ENCODE measurements at regions not wholly inside any gene's neighbourhood (a gene's known extent, or its start where the extent isn't known, plus 50 kb on each side); places are given as distances from the start of the nearest gene placed in this dataset.

DNA sequence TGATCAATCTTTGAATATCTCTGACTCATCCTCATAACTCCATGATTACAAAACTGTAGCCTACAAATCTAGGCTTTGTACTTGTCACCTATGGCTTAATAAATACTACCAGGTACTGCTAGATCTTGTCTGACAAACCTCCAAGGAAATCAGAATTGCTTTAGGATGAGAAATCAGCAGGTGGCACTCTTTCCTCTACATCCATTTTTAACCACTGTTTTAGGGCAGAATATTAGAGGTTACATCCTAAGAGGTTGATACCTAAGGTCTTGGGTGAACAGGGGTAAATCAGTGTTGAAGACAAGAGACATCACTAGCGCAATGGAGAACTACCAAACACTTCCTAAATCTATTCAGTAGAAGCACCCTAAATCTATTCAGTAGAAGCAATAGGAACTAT lies 63.1 kb upstream of the SOX5 start:
- FAIRE-seq: no peak
- TF ChIP-seq POLR2AphosphoS5 (IDR thresholded peaks at IDR 0.05; ENCODE audit: low read depth, low read length) (no peak), TAF1 (IDR thresholded peaks at IDR 0.05; ENCODE audit: borderline replicate concordance, low read depth, low read length) (no peak), POLR2A (IDR thresholded peaks at IDR 0.05; ENCODE audit: low read depth, low read length) (no peak)
- DNase-seq (ENCODE audit: insufficient read length): no peak

DNA sequence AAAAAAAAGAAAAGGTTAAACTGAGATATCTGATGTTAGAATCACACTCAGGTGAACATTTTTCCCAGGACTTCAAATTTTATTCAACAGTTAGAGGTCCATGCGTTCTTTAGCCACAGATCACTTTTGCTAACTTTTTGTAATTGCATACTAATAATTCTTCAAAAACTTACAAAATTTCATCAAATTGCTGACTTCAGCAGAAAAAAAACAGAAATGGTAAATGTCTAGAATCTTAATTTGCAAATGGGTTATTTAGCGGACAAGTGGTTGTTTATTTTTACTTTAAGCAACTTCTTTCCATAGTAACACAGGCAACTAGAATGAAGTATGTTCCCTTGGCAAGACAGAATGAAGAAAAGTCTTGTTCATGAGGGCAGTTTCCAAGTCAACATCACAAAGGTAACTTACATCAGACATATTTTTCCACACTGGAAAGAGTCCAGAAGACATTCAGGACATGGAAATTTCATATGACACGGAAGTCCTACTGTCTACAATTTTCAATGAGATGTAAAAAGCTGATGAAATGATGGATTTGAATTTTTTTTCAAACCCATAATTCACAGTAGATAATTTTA lies 62.5 kb upstream of the SOX5 start:
- FAIRE-seq: no peak
- DNase-seq (ENCODE audit: insufficient read length): no peak
- TF ChIP-seq TAF1 (IDR thresholded peaks at IDR 0.05; ENCODE audit: borderline replicate concordance, low read depth, low read length) (no peak), POLR2A (IDR thresholded peaks at IDR 0.05; ENCODE audit: low read depth, low read length) (no peak), POLR2AphosphoS5 (IDR thresholded peaks at IDR 0.05; ENCODE audit: low read depth, low read length) (no peak)

- FAIRE-seq (no peak), DNase-seq (ENCODE audit: insufficient read length) (no peak)
- TF ChIP-seq TAF1 (IDR thresholded peaks at IDR 0.05; ENCODE audit: borderline replicate concordance, low read depth, low read length) (no peak), POLR2A (IDR thresholded peaks at IDR 0.05; ENCODE audit: low read depth, low read length) (no peak), POLR2AphosphoS5 (IDR thresholded peaks at IDR 0.05; ENCODE audit: low read depth, low read length) (no peak)
These were observed 58.7 kb upstream of the SOX5 start for GRCh38 chr12:24008166-24008565.

All from GM12892 (cell line).